HG02884 (cell line): ENCODE measurements at regions not wholly inside any gene's neighbourhood (a gene's known extent, or its start where the extent isn't known, plus 50 kb on each side); places are given as distances from the start of the nearest gene placed in this dataset.
"Not testable (repeated sequence)": the region's sequence is repeated elsewhere in the genome, so short reads cannot be mapped to it uniquely, and the experiment has no call there.

Experiments used
- ATAC-seq: cut with Tn5 transposase; IDR thresholded peaks from one replicate; pipeline ENCODE4 v1.9.1; 2021; ENCODE audit warnings: mild to moderate bottlenecking, moderate library complexity; ENCODE audit not compliant: unreplicated experiment

DNA sequence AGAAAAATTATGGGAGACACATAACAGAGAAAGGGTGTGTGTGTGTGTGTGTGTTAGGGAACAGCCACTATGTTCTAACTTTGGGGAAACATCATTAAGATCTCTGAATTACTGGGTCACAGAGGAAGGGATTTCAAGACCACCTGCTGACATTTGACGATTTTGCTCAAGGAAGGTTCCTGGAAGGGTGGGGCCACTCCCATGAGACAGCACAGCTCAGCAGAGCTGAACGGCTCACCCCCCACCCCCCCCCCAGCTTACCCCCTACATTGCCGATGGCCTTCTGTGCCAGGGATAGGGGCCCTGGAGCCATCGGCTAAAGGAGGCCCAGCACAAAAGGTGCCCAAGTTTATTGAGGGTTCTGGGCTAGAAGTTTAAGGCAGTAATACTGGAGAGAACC lies 122.4 kb downstream of the NPIPB11 start:
- not testable (repeated sequence) for ATAC-seq

DNA sequence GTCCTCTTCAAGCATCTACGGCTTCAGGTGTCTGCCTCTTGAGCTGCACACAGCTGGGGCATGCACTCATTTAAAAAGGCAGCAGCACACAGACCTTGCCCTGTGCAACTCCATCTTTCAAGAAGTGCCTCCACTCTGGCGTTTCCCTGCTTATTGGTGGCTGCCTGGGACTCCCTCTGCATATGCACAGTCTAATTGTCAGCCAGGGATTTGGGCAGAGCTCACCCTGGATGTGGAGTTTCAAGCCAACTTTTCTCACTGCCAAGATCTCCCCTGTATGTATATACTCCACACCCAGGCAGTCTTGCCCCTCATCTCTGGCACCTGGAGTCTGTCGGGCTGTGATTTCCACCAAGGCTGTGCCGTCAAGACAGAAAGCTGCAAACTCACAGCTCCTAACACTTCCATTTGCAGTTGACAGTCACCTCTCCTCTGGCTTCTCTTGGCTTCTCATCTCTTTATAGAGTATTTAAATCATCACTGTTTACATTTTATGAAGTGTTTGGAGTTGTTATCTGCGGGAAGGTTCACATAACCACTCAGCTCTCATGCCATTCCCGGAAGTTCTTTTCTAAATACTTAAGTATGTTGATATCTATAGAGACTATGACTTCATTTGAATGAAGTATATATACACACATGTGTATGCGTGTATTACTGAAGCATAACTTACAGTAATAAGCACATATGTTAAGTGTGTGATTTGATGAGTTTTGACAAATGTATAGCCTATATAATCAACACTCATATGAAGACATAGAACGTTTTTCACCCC lies 128.2 kb downstream of the NPIPB11 start:
- ATAC-seq, result not testable (repeated sequence)

DNA sequence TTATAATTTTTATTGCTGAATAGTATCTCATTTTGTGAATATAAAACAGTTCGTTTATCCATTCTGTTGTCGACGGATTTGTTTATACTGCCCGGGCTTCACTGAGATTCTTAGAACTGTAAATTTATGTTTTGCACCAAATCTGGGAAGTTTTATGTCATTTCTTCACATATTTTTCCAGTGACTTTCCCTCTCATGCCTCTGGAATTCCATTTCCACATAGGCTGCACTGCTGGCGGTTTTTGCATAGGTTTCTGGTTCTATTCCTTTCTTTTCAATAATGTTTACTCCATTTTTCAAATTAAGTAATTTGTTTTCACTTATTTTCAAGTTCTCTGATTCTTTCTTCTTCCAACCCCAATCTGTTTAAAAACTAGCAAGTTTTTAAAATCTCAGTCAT lies 130.1 kb downstream of the NPIPB11 start:
- not testable (repeated sequence) for ATAC-seq

DNA sequence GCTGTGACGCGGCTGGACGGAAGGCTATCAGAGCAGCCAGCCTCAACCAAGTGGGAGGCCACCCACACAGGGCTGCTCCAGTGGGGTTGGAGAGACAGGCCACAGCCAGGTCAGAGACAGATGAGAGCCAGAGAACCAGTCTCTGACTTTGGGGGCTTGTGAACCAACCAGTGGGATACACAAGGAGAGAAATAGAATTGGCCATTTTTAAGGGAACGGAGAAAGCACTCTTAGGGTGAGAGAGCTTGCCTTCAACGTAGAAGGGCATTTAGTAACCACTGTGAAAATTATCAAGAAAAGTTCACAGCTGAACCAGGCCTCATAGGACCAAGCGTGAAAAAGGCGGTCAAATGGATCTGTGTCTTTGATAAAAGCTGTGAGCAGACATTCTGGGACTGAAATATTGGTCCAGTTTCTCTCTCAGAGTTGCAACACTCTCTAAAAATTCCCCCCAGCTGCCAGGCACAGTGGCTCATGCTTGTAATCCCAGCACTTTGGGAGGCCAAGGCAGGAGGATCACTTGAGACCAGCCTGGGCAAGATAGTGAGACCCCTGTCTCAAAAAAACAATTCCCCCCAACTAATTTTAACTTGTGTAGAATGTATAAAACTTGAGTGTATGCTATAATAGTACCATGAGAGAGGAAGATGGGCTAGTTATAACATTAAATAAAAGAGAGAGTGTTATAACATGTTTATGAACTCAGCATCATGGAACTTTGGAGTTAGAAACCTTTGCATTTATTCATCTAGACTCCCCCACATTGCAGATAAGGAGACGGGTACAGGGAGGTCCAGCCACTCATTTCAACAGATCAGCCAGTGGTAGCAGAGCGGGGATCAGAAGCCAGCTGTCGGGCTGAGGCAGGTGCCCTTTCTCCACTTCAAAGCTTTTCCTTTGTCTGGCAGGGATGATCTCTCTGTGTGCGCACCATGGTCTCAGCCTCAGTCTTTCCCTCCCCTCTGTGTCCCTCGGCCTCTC lies 132.2 kb downstream of the NPIPB11 start:
- ATAC-seq, result not testable (repeated sequence)

DNA sequence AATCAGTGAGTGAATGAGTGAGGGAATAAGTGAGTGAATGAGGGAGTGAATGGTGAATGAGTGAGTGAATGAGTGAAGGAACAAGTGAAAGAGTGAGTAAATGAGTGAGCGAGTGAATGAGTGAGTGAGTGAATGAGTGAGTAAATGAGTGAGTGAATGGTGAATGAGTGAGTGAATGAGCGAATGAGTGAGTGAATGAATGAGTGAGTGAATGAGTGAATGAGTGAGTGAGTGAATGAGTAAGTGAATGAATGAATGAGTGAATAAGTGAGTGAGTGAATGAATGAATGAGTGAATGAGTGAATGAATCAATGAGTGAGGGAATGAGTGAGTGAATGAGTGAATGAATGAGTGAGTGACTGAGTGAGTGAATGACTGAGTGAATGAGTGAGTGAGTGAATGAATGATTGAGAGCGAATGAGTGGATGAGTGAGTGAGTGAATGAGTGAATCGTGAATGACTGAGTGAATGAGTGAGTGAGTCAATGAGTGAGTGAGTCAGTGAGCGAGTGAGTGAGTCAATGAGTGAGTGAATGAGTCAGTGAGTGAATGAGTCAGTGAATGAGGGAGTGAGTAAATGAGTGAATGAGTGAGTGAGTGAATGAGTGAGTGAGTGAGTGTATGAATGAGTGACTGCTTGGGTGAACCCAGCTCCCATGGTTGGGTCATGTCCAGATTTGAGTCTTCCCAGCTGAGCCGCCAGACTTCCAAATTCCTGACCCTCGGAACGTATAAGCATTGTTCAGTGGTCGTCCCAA lies 133.0 kb downstream of the NPIPB11 start:
- ATAC-seq, result not testable (repeated sequence)

DNA sequence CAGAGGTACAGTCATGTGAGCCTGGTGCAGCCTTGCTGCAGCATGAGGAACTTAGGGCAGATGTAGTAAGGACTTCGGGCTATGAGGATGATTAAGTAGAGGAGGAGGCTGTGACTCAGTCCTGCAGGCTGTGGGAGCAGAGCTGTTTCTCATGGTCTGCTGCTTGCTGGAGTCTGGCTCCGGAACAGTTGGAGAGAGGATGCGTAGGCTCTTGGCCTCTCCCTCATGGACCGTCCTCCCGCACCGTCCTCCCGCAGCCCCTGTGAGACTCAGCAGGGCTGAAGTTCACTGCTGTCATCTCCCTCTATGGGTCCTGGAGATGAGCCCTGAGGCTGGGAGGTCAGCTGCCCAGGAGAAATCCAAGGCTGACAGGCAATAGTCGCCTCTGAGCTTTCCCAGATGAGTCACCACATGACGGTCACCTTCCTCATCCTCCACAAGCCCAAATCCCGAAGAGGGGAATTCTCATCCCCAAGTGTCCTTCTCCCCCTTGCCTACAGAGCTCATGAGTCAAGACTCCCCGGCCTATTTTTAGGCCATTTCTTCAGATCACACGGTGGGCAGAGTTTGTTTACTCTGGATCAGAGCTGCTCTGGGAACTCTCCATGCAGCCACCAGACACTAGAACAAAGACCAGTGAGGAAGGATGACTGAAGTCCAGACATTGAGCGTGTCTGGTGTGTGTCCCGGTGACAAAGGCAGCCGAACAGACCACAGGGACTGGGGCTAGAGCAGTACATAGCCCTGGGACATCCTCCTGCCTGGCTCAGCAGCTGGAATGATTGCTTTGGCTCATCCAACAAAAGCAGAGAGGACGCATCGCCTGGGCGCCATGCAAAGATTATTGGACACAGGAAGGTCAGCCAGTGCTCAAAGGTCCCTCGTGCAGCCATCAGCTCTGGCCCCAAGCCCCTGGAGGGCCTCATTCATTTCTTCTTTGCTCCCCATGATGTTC lies 134.5 kb downstream of the NPIPB11 start:
- not testable (repeated sequence) for ATAC-seq

DNA sequence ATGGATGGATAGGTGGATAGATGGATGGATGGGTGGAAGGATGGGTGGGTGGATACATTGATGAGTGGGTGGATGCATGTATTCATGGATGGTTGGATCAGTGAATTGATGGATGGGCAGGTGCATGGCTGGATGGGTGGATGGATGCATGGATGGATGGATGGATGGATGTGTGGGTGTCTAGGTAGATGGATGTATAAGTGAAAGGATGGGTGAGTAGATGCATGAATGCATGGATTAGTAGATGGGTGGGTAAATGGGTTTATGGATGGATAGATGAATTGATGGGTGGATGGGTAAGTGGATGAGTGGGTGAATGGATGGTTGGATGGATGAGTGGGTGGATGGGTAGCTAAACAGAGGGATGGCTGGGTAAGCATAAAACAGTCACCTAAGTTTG lies 135.6 kb downstream of the NPIPB11 start:
- ATAC-seq, result not testable (repeated sequence)

DNA sequence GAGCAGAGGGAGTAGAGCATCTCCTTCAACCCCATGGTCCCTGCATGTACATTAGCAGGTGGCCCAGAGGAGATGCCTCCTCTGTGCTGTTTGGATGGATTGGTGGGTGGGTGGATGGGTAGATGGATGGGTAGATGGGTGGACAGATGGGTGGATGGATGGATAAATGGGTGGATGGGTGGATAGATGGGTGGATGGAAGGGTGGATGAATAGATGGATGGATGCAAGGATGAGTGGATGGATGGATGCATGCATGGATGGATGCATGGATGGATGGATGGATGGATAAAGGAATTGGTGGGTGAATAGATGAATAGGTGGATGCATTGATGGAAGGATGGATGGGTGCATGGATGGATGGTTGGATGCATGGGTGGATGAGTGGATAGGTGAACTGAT lies 136.5 kb downstream of the NPIPB11 start:
- ATAC-seq, result not testable (repeated sequence)

DNA sequence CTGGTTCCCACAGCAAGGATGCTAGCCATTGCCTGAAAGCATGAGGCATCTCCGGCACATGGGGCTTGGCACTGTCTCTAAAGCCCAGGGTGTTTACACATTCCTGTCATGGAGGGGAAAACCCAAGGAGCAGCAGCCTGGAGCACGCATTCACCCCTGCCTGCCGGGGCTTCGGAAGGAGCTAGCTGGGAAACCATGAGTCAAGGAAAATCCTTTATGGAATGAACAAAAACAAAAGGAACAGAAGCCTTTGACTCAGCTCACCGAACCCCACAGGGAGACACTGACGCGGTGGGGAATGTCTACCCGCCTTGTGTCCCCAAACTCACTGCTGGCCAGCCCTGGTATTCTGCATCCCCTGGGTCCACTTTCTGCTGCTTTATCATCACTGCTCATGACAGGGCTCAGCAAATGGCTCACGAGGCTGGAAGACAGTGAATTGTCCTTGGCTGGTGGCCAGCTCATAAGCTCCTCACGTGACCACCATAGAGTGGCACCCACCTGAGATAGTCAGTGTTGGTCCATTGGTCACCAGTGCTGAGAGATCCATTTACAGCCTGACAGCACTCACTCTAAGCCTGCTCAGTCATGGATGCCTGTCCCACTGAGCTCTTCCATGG lies 137.2 kb downstream of the NPIPB11 start:
- ATAC-seq, result not testable (repeated sequence)

DNA sequence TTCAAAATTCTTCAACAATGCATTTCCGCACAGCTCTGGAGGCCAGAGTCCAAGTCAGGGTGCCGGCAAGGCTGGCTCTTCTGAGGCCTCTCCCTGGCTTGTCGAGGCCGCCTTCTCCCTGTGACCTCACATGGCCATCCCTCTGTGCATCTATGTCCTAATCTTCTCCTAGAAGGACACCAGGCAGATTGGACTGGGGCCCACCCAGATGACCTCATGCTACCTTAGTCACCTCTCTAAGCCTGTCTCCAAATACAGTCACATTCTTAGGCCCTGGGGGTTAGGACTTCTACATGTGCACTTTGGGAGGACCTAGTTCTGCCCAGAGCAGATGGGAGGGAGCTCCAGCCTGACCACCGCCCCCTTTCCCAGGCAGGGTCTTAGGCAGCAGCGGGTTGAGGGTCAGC lies 137.7 kb downstream of the NPIPB11 start:
- ATAC-seq, result not testable (repeated sequence)

DNA sequence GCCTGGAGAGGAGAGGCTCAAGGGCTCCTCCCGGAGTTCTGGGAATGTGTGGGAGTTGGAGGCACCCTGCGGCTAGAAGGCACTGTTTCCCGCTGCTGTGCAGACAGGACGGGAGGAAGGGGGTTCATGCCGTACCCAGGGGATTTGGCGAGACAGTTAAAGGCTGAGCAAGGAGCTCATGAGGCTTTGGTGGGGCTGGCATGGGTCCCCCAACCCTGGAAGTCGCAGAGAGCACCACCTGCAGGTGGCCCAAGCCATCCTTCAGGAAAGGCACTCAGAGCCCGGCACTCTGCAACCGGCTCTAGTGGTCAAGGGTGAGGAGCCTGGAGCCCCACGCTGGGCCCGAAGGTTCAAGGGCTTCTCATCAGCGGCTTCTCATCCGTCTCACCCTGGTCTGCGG lies 138.2 kb downstream of the NPIPB11 start:
- ATAC-seq, result not testable (repeated sequence)

DNA sequence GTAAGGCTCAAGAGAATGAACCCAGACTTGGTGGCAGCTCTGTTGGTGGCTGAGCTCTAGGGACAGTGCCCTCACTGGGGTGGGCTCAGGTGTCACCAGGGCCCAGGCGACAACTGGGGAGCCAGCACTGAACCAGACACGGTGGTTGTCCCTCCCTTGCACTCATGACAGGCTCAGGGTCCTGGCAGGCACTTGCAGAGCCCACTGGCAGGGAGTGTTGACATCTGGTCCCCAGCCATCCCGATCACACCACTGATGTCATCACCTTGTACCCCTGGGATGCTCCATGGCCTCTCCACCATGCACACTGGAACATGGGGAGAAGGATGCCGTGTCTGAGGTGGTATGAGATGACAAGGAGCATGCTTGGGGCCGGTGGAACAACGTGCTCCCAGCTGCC lies 138.6 kb downstream of the NPIPB11 start:
- ATAC-seq, result not testable (repeated sequence)

DNA sequence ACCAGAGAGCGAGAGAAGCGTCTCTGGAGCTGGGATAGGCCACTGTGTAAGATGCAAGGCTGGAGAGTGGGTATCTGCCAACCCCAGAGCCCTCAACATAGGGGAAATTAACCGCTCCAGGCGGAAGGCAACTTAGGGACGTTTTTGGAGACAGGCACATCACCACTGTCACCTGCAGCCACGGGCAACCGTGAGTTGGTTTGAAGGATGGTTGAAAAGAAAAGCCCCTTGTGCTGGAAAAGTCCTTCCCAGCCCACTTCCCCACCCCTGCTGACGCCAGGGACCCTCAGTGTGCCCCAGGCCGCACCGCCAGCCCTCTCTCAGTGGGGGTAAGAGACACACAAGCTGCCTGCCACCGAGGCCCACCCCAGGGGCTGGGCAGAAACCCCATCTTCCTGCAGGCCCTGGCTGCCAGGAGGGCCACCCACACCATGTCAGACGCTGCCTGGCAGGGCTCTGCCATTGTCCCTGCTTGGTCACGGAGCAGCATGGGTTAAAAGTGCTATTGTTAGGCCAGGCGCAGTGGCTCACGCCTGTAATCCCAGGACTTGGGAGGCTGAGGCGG lies 139.4 kb downstream of the NPIPB11 start:
- not testable (repeated sequence) for ATAC-seq

DNA sequence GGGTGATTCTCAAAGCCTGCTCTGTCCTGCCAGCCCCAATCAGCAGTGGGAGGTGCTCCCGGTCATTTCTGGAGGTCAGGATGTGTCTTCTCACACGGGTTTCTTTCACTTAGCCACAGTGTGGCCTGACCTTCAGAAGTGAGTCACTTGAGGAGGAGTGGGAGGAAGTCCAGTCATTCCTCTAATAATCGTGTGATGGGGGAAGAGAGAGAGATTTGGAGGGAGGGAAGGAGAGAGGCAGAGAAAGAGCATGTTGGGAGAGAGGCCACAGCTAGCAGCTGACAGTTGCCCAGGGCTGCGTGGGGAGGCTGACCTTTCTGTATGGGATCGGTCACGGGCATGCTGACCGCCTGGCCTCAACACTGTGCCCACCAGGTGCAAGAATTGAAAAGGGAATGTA lies 139.9 kb downstream of the NPIPB11 start:
- ATAC-seq, result not testable (repeated sequence)

DNA sequence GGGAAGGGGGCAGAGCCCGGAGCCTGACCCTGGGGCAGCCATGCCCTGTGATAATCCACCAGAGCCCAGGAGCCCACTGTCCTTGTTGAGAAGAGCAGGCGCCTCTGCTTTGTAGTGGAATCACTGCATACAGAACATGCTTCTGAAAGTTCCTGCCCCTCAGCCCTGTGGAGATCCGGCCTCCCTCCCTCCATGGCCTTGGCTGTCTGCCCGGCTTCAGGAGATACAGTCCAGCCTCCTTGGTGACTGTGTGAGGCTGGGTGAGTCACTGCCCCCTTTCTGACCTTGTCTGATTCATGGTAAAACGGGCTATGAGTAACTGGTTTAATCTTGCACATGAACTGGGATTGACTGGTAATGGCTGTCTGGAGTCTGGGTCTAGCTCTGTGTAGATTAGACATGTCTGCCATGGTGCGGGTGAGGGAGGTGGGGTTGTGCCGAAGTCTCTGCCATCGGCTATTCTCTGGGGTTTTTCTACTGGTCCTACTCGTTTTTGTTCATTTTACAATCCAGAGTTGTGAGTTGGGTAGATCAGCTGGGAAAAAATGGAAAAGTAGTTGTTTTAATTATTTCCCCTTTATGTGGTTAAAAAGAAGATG lies 141.2 kb downstream of the NPIPB11 start:
- ATAC-seq, result not testable (repeated sequence)

DNA sequence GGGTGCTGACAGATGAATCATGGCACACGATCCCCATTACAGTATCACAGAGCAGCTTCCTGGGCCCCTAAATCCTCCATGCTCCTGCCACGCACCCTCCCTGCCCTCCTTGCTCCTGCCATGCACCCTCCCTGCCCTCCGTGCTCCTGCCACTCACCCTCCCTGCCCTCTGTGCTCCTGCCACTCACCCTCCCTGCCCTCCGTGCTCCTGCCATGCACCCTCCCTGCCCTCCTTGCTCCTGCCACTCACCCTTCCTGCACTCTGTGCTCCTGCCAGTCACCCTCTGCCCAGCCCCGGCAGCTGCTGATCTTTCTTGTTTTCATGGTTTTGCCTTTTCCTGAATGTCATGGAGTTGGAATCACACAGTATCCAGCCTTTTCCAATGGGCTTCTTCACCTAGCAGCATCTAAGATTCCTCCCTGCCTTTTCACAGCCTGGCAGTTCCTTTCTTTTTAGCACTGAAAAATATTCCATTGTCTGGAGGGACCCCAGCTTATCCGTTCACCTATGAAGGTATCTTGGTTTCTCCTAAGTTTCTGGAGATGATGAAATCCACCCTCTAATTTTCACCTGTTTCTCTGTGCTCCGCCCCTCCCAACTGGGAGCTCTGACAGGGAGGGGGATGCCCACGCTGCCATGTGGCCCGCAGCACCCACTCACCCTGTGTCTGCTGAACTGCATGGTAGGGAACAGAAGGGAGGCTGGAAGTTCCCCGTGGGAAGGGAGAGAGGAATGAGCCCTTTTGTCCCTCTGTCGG lies 142.3 kb downstream of the NPIPB11 start:
- not testable (repeated sequence) for ATAC-seq

DNA sequence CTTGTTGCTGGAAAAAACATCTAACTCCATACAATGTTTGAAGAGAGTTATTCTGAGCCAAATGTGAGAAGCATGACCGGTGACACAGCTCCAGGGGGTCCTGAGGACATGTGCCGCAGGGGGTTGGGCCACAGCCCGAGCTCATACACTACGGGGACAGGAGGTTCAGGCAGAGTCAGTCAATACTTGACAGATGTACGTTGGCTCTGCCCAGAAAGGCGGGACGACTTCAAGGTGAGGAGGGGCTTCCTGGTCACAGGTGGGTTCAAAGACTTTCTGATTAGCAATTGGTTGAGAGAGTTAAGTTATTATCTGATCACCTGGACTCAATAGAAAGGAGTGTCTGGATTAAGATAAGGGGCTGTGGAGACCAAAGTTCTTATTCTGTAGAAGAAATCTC lies 143.8 kb downstream of the NPIPB11 start:
- ATAC-seq, result not testable (repeated sequence)
